AG20443 (cell line): ENCODE measurements at regions not wholly inside any gene's neighbourhood (a gene's known extent, or its start where the extent isn't known, plus 50 kb on each side); places are given as distances from the start of the nearest gene placed in this dataset.
"Not testable (repeated sequence)": the region's sequence is repeated elsewhere in the genome, so short reads cannot be mapped to it uniquely, and the experiment has no call there.

ENCODE experiments used
- DNase-seq: peaks from one replicate; pipeline ENCODE4 v3.0.0; 2012; ENCODE audit warnings: low spot score, mixed read lengths

GRCh38 chr20:12458241-12458640 lies 540.5 kb downstream of the BTBD3 start:
- no peak for DNase-seq

GRCh38 chr20:12464036-12464435 lies 544.7 kb upstream of the SPTLC3 start:
- DNase-seq, result no peak

GRCh38 chr20:12466915-12467314 lies 541.9 kb upstream of the SPTLC3 start:
- DNase-seq, result no peak

- no peak for DNase-seq
Measured at GRCh38 chr20:12467758-12468157, 541.0 kb upstream of the SPTLC3 start.

- no peak for DNase-seq
Measured at GRCh38 chr20:12482661-12483060, 526.1 kb upstream of the SPTLC3 start.

GRCh38 chr20:12502443-12502842 lies 506.3 kb upstream of the SPTLC3 start:
- no peak for DNase-seq

GRCh38 chr20:12504779-12505178 lies 504.0 kb upstream of the SPTLC3 start:
- DNase-seq, result no peak

GRCh38 chr20:12511499-12511898 lies 497.3 kb upstream of the SPTLC3 start:
- no peak for DNase-seq

- no peak for DNase-seq
Measured at GRCh38 chr20:12512755-12513154, 496.0 kb upstream of the SPTLC3 start.

GRCh38 chr20:12528104-12528503 lies 480.7 kb upstream of the SPTLC3 start:
- no peak for DNase-seq

- no peak for DNase-seq
Measured at GRCh38 chr20:12528591-12529041, 480.2 kb upstream of the SPTLC3 start.

- DNase-seq, result no peak
Measured at GRCh38 chr20:12531626-12532025, 477.1 kb upstream of the SPTLC3 start.

GRCh38 chr20:12535316-12535715 lies 473.5 kb upstream of the SPTLC3 start:
- DNase-seq, result no peak

GRCh38 chr20:12535770-12536169 lies 473.0 kb upstream of the SPTLC3 start:
- DNase-seq, result no peak

GRCh38 chr20:12554426-12554825 lies 454.3 kb upstream of the SPTLC3 start:
- no peak for DNase-seq

GRCh38 chr20:12555369-12555768 lies 453.4 kb upstream of the SPTLC3 start:
- DNase-seq, result no peak

GRCh38 chr20:12555849-12556248 lies 452.9 kb upstream of the SPTLC3 start:
- DNase-seq, result not testable (repeated sequence)

- DNase-seq, result no peak
Measured at GRCh38 chr20:12557224-12557623, 451.5 kb upstream of the SPTLC3 start.

- no peak for DNase-seq
Measured at GRCh38 chr20:12564979-12565378, 443.8 kb upstream of the SPTLC3 start.

- DNase-seq, result no peak
Measured at GRCh38 chr20:12566596-12566995, 442.2 kb upstream of the SPTLC3 start.

GRCh38 chr20:12570371-12570770 lies 438.4 kb upstream of the SPTLC3 start:
- no peak for DNase-seq

- DNase-seq, result no peak
Measured at GRCh38 chr20:12573442-12573841, 435.3 kb upstream of the SPTLC3 start.

GRCh38 chr20:12575352-12576095 lies 433.2 kb upstream of the SPTLC3 start:
- no peak for DNase-seq

GRCh38 chr20:12577213-12577612 lies 431.6 kb upstream of the SPTLC3 start:
- DNase-seq, result no peak
